Naive thymus-derived CD4-positive, alpha-beta T cell (primary cell): ENCODE measurements at regions not wholly inside any gene's neighbourhood (a gene's known extent, or its start where the extent isn't known, plus 50 kb on each side); places are given as distances from the start of the nearest gene placed in this dataset.

ENCODE experiments used
- ATAC-seq: fragments of 150-1000 bp; cut with Tn5 transposase; 2 replicates; pipeline ENCODE4 v1.10.0; 2021; ENCODE audit warnings: mild to moderate bottlenecking, moderate library complexity
- CTCF ChIA-PET: fragments of 350-600 bp; sonication (Branson Sonifier 250); formaldehyde crosslinking; loops from one replicate; lab custom pipeline; 2021; ENCODE audit warnings: antibody characterized with exemption; lab: Charles Lee
- POLR2A ChIA-PET: fragments of 350-600 bp; sonication (Branson Sonifier 250); formaldehyde crosslinking; loops from one replicate; lab custom pipeline; 2021; ENCODE audit warnings: antibody characterized with exemption, inconsistent platforms; lab: Charles Lee
- DNase-seq, 9 donors: peaks; one replicate each; pipeline versions ENCODE4 v3.0.0 to v3.0.0-alpha.2; 2020 to 2022; ENCODE audit warnings: mixed read lengths in 1 of 9
- H3K27ac ChIP-seq: one replicate; pipeline ENCODE4 v1.7.0; 2013; ENCODE audit warnings: mild to moderate bottlenecking, low read depth, low read length, moderate library complexity
- H3K27me3 ChIP-seq, 2 donors: one replicate each; pipeline ENCODE4 v1.7.0; 2013; ENCODE audit warnings: low read length in 2 of 2, mild to moderate bottlenecking in 2 of 2, moderate library complexity in 2 of 2; ENCODE audit not compliant: control insufficient read depth in 2 of 2, insufficient read depth in 2 of 2
- H3K36me3 ChIP-seq, 3 experiments: 1 replicate in 2 of 3; 2 replicates in 1 of 3; pipeline ENCODE4 v1.7.0; 2013; ENCODE audit warnings: low read length in 3 of 3, mild to moderate bottlenecking in 3 of 3, moderate library complexity in 1 of 3; ENCODE audit not compliant: insufficient read depth in 3 of 3, control insufficient read depth in 2 of 3
- H3K4me1 ChIP-seq, 2 donors: one replicate each; pipeline ENCODE4 v1.7.0; 2013; ENCODE audit warnings: low read length in 2 of 2, mild to moderate bottlenecking in 2 of 2, moderate library complexity in 1 of 2; ENCODE audit not compliant: control insufficient read depth in 2 of 2, insufficient read depth in 2 of 2
- H3K4me3 ChIP-seq: 2 replicates; pipeline ENCODE4 v1.7.0; 2013; ENCODE audit warnings: mild to moderate bottlenecking, low read length
- H3K9me3 ChIP-seq, 3 experiments: 1 replicate in 2 of 3; 2 replicates in 1 of 3; pipeline ENCODE4 v1.7.0; 2013; ENCODE audit warnings: low read length in 3 of 3; ENCODE audit not compliant: control insufficient read depth in 2 of 3
- H3K27ac Mint-ChIP-seq, 9 donors: one replicate each; pipeline ENCODE4 v1.8.0; 2020 to 2022; ENCODE audit warnings: mixed read lengths in 9 of 9, mild to moderate bottlenecking in 8 of 9, moderate library complexity in 5 of 9, inconsistent platforms in 2 of 9
- H3K27me3 Mint-ChIP-seq, 5 donors: one replicate each; pipeline ENCODE4 v1.8.0; 2021 to 2022; ENCODE audit warnings: mixed read lengths in 5 of 5, mild to moderate bottlenecking in 1 of 5
- H3K36me3 Mint-ChIP-seq, 5 donors: one replicate each; pipeline ENCODE4 v1.8.0; 2020 to 2022; ENCODE audit warnings: mixed read lengths in 5 of 5, mild to moderate bottlenecking in 3 of 5, inconsistent platforms in 1 of 5
- H3K4me1 Mint-ChIP-seq, 7 donors: one replicate each; pipeline ENCODE4 v1.8.0; 2020 to 2022; ENCODE audit warnings: mixed read lengths in 7 of 7, mild to moderate bottlenecking in 3 of 7, inconsistent platforms in 1 of 7
- H3K4me3 Mint-ChIP-seq, 10 donors: one replicate each; pipeline ENCODE4 v1.8.0; 2020 to 2022; ENCODE audit warnings: mild to moderate bottlenecking in 10 of 10, mixed read lengths in 10 of 10, moderate library complexity in 6 of 10, inconsistent platforms in 2 of 10
- H3K9me3 Mint-ChIP-seq, 11 donors: one replicate each; pipeline ENCODE4 v1.8.0; 2020 to 2022; ENCODE audit warnings: mixed read lengths in 11 of 11, mild to moderate bottlenecking in 4 of 11, inconsistent platforms in 1 of 11, moderate library complexity in 1 of 11
- intact Hi-C, 2 donors: fragments of 100-400 bp; cut with micrococcal nuclease; formaldehyde crosslinking; loops; one replicate each; pipeline ENCODE4 v1.15.1; 2023

DNA sequence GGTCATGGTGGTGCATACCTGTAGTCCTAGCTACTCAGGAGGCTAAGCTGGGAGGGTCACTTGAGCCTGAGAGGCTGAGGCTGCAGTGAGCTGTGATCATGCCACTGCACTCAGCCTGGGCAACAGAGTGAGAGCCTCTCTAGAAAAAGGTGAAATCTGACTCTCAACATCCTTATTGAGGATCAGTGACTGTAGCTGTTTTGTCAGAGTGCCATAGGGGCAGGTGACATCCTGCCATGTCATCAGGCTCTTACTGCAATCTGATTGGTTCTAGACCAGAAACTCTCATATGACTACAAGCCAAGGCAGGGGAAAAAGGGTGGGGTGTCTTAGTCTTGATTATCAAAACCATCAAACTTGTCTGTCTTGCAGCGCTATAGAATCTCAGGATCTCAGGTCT, 62.8 kb upstream of the NGF start:
- H3K27ac Mint-ChIP-seq, result no peak overlapping the region
- ATAC-seq, result no peak
- Histone ChIP-seq H3K27me3 (no peaks in the 10 kb centered on the region), H3K27ac (no peak overlapping the region), H3K4me1 (no peaks in the 10 kb centered on the region), H3K36me3 (no peaks in the 10 kb centered on the region), H3K9me3 (no peaks in the 10 kb centered on the region), H3K4me3 (no peak overlapping the region)
- peaks cover 0 to 20% (median 0%) of the 10 kb centered on the region in 5 donors for H3K27me3 Mint-ChIP-seq
- H3K36me3 Mint-ChIP-seq, result no peaks in the 10 kb centered on the region
- no peak overlapping the region for H3K4me3 Mint-ChIP-seq
- intact Hi-C loops, result no loop called here
- CTCF ChIA-PET, result no interaction called here
- POLR2A ChIA-PET, result no interaction called here
- no peaks in the 10 kb centered on the region for H3K4me1 Mint-ChIP-seq
- no peak for DNase-seq
- H3K9me3 Mint-ChIP-seq, result peaks cover 0 to 15% (median 0%) of the 10 kb centered on the region in 11 donors

DNA sequence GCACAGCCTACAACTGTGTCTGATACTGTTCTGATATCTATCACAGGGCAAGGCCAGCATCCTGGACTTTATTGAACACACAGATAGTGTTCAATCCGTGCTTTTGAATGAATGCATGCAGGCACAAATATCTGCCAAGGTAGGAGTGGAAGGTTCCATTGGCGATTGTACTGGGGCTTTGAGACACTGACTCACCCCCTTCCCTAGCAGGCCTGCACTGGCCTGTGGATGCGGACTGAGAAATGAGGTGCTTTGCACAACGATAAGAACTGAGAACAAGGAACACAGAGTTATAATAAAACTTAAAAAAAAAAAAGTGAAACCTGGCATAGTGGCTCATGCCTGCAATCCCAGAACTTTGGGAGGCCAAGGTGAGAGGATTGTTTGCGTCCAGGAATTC, 62.4 kb upstream of the NGF start:
- no peaks in the 10 kb centered on the region for H3K9me3 ChIP-seq
- no peaks in the 10 kb centered on the region for H3K36me3 ChIP-seq
- Mint-ChIP-seq H3K36me3 (no peaks in the 10 kb centered on the region), H3K4me3 (no peak overlapping the region), H3K4me1 (no peaks in the 10 kb centered on the region), H3K9me3 (peaks cover 0 to 19% (median 0%) of the 10 kb centered on the region in 11 donors), H3K27ac (no peak overlapping the region), H3K27me3 (peaks cover 0 to 20% (median 0%) of the 10 kb centered on the region in 5 donors)
- ChIA-PET CTCF (no interaction called here), POLR2A (no interaction called here)
- intact Hi-C loops, result no loop called here
- H3K27me3 ChIP-seq, result no peaks in the 10 kb centered on the region
- DNase-seq (no peak), ATAC-seq (no peak)
- no peak overlapping the region for H3K4me3 ChIP-seq
- H3K4me1 ChIP-seq, result no peaks in the 10 kb centered on the region
- no peak overlapping the region for H3K27ac ChIP-seq

DNA sequence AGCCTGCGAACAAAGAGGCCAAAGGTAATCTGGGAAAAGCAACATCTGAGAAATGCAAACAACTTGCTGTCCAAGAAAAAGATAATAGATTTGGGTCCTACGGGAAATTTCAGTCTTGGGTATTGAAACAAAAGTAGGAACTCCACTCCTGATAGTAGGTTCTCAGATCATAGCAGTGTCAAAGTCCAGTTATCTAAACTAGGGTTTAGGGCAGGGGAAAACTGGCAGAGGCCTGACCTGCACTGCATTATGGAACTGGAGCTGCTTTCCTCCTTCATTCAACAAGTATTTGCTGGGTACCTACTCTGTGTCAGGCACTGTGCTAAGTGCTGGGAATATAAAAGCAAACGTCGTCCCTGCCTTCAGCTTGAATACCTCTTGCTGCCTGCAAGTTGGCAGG, 60.7 kb upstream of the NGF start:
- Histone ChIP-seq H3K36me3 (no peaks in the 10 kb centered on the region), H3K4me3 (no peak overlapping the region), H3K27me3 (no peaks in the 10 kb centered on the region), H3K4me1 (no peaks in the 10 kb centered on the region), H3K9me3 (no peaks in the 10 kb centered on the region), H3K27ac (no peak overlapping the region)
- intact Hi-C loops, result no loop called here
- no peak for ATAC-seq
- no peak overlapping the region for H3K4me3 Mint-ChIP-seq
- peaks cover 0 to 16% (median 0%) of the 10 kb centered on the region in 11 donors for H3K9me3 Mint-ChIP-seq
- H3K36me3 Mint-ChIP-seq, result no peaks in the 10 kb centered on the region
- H3K4me1 Mint-ChIP-seq, result no peaks in the 10 kb centered on the region
- POLR2A ChIA-PET, result no interaction called here
- DNase-seq, result no peak
- CTCF ChIA-PET, result no interaction called here
- peaks cover 0 to 14% (median 0%) of the 10 kb centered on the region in 5 donors for H3K27me3 Mint-ChIP-seq
- no peak overlapping the region for H3K27ac Mint-ChIP-seq
